WTC11 (cell line): ENCODE measurements at regions not wholly inside any gene's neighbourhood (a gene's known extent, or its start where the extent isn't known, plus 50 kb on each side); places are given as distances from the start of the nearest gene placed in this dataset.

Source experiments
- ATAC-seq: fragments of 200-7000 bp; cut with Tn5 transposase; 2 replicates; pipeline ENCODE4 v1.10.0; 2021; ENCODE audit warnings: mild to moderate bottlenecking, moderate library complexity
- CTCF ChIA-PET: fragments of 300-600 bp; sonication (Branson Sonifier 250); formaldehyde crosslinking; loops from one replicate; lab custom pipeline; 2021; ENCODE audit warnings: antibody characterized with exemption; lab: Charles Lee
- POLR2A ChIA-PET: fragments of 350-600 bp; sonication (Branson Sonifier 250); formaldehyde crosslinking; loops from one replicate; lab custom pipeline; 2021; ENCODE audit warnings: antibody characterized with exemption; lab: Charles Lee
- DNase-seq: peaks from one replicate; pipeline ENCODE4 v3.0.0; 2021; ENCODE audit warnings: low spot score
- H3K27ac Mint-ChIP-seq: 2 replicates; pipeline ENCODE4 v1.8.0; 2021; ENCODE audit warnings: mixed read lengths
- H3K27me3 Mint-ChIP-seq: 2 replicates; pipeline ENCODE4 v1.8.0; 2021; ENCODE audit warnings: low read depth, mild to moderate bottlenecking, moderate library complexity, mixed read lengths
- H3K36me3 Mint-ChIP-seq: 2 replicates; pipeline ENCODE4 v1.8.0; 2021; ENCODE audit warnings: mixed read lengths
- H3K4me1 Mint-ChIP-seq: 2 replicates; pipeline ENCODE4 v1.8.0; 2022; ENCODE audit warnings: mixed read lengths
- H3K4me3 Mint-ChIP-seq: 2 replicates; pipeline ENCODE4 v1.8.0; 2021; ENCODE audit warnings: mild to moderate bottlenecking, moderate library complexity, mixed read lengths
- H3K9me3 Mint-ChIP-seq: 2 replicates; pipeline ENCODE4 v1.8.0; 2021; ENCODE audit warnings: mixed read lengths
- CREB1 ChIP-seq: sonication (generic); formaldehyde crosslinking; IDR thresholded peaks from 2 replicates; pipeline ENCODE4 v1.8.0; 2023; ENCODE audit warnings: mild to moderate bottlenecking, missing genetic modification reagents
- CTCF ChIP-seq: fragments of 200-600 bp; IDR thresholded peaks from 2 replicates; pipeline ENCODE4 v1.8.0; 2022; ENCODE audit warnings: antibody characterized with exemption
- ETV6 ChIP-seq: sonication (generic); formaldehyde crosslinking; IDR thresholded peaks from 2 replicates; pipeline ENCODE4 v1.8.1; 2022; ENCODE audit warnings: mild to moderate bottlenecking, missing genetic modification reagents
- FOXK1 ChIP-seq: sonication (generic); formaldehyde crosslinking; IDR thresholded peaks from 2 replicates; pipeline ENCODE4 v1.8.0; 2022; ENCODE audit warnings: mild to moderate bottlenecking, moderate library complexity, missing genetic modification reagents
- GTF2I ChIP-seq: fragments of 250-450 bp; sonication (Bioruptor Pico); conservative IDR thresholded peaks from 2 replicates; pipeline ENCODE4 v1.4.0; 2021; ENCODE audit warnings: mild to moderate bottlenecking
- IRF2 ChIP-seq: sonication (generic); formaldehyde crosslinking; IDR thresholded peaks from 2 replicates; pipeline ENCODE4 v1.8.0; 2022; ENCODE audit warnings: low read depth, missing genetic modification reagents, borderline replicate concordance
- NR3C1 ChIP-seq: sonication (generic); formaldehyde crosslinking; conservative IDR thresholded peaks from 2 replicates; pipeline ENCODE4 v1.8.1; 2023; ENCODE audit warnings: low read depth, mild to moderate bottlenecking, missing genetic modification reagents
- PREB ChIP-seq: sonication (generic); formaldehyde crosslinking; IDR thresholded peaks from 2 replicates; pipeline ENCODE4 v1.8.1; 2022; ENCODE audit warnings: mild to moderate bottlenecking, missing genetic modification reagents, moderate library complexity, borderline replicate concordance
- TCF7 ChIP-seq: sonication (generic); formaldehyde crosslinking; IDR thresholded peaks from 2 replicates; pipeline ENCODE4 v1.8.0; 2022; ENCODE audit warnings: mild to moderate bottlenecking, low read depth, missing genetic modification reagents, moderate library complexity
- TEAD4 ChIP-seq: sonication (generic); formaldehyde crosslinking; IDR thresholded peaks from 2 replicates; pipeline ENCODE4 v1.8.0; 2022; ENCODE audit warnings: mild to moderate bottlenecking, missing genetic modification reagents
- ZNF219 ChIP-seq: sonication (generic); formaldehyde crosslinking; IDR thresholded peaks from 2 replicates; pipeline ENCODE4 v1.8.0; 2023; ENCODE audit warnings: missing genetic modification reagents, mild to moderate bottlenecking, borderline replicate concordance
- ZNF416 ChIP-seq: fragments of 250-450 bp; sonication (Bioruptor Pico); IDR thresholded peaks from 2 replicates; pipeline ENCODE4 v1.9.0; 2021; ENCODE audit warnings: mild to moderate bottlenecking, inconsistent platforms
- ZNF671 ChIP-seq: fragments of 250-450 bp; sonication (Bioruptor Pico); IDR thresholded peaks from 2 replicates; pipeline ENCODE4 v1.8.0; 2021; ENCODE audit warnings: mild to moderate bottlenecking
- TF ChIP-seq, protein P1 (sequence below): sonication (generic); formaldehyde crosslinking; IDR thresholded peaks from 2 replicates; pipeline ENCODE4 v1.8.0; 2022; ENCODE audit warnings: mild to moderate bottlenecking, missing genetic modification reagents
- TF ChIP-seq, protein P2 (sequence below): sonication (generic); formaldehyde crosslinking; IDR thresholded peaks from 2 replicates; pipeline ENCODE4 v1.8.0; 2023; ENCODE audit warnings: missing genetic modification reagents, mild to moderate bottlenecking, borderline replicate concordance
- TF ChIP-seq, protein P3 (sequence below): sonication (generic); formaldehyde crosslinking; IDR thresholded peaks from 2 replicates; pipeline ENCODE4 v1.8.1; 2023; ENCODE audit warnings: mild to moderate bottlenecking, missing genetic modification reagents, borderline replicate concordance

GRCh38 chr4:41365681-41366080 is 109.0 kb downstream of the UCHL1 start:
- DNase-seq, result peak; percentile 20
- Mint-ChIP-seq H3K4me1 (peaks cover 37% of the 10 kb centered on the region), H3K36me3 (no peaks in the 10 kb centered on the region), H3K27ac (no peak overlapping the region), H3K4me3 (no peak overlapping the region), H3K27me3 (peaks cover 94% of the 10 kb centered on the region), H3K9me3 (no peaks in the 10 kb centered on the region)
- POLR2A ChIA-PET, result no interaction called here
- ATAC-seq, result no peak; the same call in 1 of the 2 replicates
- CTCF ChIA-PET, result interaction anchor here (0.9 to 1.0 kb wide), 2 partner anchors 61 to 296 kb away, joined by 3 to 5 read pairs; no protein-coding TSS in a partner anchor
- TF ChIP-seq ETV6 (CRISPR knock-in tag) (no peak), PREB (CRISPR knock-in tag) (no peak), TEAD4 (no peak), ZNF416 (CRISPR knock-in tag) (no peak), TCF7 (no peak), NR3C1 (CRISPR knock-in tag) (no peak)
- TF ChIP-seq, protein P1, sequence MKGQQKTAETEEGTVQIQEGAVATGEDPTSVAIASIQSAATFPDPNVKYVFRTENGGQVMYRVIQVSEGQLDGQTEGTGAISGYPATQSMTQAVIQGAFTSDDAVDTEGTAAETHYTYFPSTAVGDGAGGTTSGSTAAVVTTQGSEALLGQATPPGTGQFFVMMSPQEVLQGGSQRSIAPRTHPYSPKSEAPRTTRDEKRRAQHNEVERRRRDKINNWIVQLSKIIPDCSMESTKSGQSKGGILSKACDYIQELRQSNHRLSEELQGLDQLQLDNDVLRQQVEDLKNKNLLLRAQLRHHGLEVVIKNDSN (CRISPR knock-in tag), result no peak

DNA sequence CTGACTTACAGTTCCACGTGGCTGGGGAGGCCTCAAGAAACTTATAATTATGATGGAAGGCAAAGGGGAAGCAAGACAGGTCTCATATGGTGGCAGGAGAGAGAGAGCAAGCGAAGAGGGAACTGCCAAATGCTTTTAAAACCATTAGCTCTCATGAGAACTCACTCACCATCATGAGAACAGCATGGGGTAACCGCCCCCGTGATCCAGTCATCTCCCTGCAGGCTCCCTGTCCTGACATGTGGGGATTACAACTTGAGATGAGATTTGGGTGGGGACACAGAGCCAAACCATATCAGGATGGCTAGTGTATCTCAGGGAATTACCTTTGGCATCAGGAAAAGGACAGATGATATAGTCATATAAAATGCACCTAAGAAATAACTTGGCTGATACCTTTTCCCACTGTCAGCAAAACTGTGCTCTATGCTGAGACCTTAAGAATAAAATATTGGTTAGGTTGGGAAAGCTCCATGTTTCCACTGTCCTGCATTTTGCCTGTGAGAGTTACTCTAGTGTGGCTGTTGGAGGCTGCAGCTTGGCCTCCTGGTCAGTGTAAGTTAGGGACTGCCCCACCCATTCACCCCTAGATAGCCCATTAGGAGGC is 110.3 kb downstream of the UCHL1 start:
- TF ChIP-seq ZNF219 (CRISPR knock-in tag) (no peak), GTF2I (no peak), IRF2 (CRISPR knock-in tag) (no peak), ZNF671 (CRISPR knock-in tag) (no peak), CTCF (no peak), CREB1 (CRISPR knock-in tag) (no peak), FOXK1 (CRISPR knock-in tag) (no peak)
- TF ChIP-seq, protein P2, sequence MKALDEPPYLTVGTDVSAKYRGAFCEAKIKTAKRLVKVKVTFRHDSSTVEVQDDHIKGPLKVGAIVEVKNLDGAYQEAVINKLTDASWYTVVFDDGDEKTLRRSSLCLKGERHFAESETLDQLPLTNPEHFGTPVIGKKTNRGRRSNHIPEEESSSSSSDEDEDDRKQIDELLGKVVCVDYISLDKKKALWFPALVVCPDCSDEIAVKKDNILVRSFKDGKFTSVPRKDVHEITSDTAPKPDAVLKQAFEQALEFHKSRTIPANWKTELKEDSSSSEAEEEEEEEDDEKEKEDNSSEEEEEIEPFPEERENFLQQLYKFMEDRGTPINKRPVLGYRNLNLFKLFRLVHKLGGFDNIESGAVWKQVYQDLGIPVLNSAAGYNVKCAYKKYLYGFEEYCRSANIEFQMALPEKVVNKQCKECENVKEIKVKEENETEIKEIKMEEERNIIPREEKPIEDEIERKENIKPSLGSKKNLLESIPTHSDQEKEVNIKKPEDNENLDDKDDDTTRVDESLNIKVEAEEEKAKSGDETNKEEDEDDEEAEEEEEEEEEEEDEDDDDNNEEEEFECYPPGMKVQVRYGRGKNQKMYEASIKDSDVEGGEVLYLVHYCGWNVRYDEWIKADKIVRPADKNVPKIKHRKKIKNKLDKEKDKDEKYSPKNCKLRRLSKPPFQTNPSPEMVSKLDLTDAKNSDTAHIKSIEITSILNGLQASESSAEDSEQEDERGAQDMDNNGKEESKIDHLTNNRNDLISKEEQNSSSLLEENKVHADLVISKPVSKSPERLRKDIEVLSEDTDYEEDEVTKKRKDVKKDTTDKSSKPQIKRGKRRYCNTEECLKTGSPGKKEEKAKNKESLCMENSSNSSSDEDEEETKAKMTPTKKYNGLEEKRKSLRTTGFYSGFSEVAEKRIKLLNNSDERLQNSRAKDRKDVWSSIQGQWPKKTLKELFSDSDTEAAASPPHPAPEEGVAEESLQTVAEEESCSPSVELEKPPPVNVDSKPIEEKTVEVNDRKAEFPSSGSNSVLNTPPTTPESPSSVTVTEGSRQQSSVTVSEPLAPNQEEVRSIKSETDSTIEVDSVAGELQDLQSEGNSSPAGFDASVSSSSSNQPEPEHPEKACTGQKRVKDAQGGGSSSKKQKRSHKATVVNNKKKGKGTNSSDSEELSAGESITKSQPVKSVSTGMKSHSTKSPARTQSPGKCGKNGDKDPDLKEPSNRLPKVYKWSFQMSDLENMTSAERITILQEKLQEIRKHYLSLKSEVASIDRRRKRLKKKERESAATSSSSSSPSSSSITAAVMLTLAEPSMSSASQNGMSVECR (CRISPR knock-in tag), result no peak
- TF ChIP-seq, protein P3, sequence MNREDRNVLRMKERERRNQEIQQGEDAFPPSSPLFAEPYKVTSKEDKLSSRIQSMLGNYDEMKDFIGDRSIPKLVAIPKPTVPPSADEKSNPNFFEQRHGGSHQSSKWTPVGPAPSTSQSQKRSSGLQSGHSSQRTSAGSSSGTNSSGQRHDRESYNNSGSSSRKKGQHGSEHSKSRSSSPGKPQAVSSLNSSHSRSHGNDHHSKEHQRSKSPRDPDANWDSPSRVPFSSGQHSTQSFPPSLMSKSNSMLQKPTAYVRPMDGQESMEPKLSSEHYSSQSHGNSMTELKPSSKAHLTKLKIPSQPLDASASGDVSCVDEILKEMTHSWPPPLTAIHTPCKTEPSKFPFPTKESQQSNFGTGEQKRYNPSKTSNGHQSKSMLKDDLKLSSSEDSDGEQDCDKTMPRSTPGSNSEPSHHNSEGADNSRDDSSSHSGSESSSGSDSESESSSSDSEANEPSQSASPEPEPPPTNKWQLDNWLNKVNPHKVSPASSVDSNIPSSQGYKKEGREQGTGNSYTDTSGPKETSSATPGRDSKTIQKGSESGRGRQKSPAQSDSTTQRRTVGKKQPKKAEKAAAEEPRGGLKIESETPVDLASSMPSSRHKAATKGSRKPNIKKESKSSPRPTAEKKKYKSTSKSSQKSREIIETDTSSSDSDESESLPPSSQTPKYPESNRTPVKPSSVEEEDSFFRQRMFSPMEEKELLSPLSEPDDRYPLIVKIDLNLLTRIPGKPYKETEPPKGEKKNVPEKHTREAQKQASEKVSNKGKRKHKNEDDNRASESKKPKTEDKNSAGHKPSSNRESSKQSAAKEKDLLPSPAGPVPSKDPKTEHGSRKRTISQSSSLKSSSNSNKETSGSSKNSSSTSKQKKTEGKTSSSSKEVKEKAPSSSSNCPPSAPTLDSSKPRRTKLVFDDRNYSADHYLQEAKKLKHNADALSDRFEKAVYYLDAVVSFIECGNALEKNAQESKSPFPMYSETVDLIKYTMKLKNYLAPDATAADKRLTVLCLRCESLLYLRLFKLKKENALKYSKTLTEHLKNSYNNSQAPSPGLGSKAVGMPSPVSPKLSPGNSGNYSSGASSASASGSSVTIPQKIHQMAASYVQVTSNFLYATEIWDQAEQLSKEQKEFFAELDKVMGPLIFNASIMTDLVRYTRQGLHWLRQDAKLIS (CRISPR knock-in tag), result no peak
- TF ChIP-seq, all 79 proteins: peak for 0
- Mint-ChIP-seq H3K4me1 (peaks cover 28% of the 10 kb centered on the region), H3K27me3 (peaks cover 86% of the 10 kb centered on the region)

More for the DNA sequence above, 110.3 kb downstream of the UCHL1 start:
- Mint-ChIP-seq H3K9me3 (no peaks in the 10 kb centered on the region), H3K27ac (no peak overlapping the region), H3K36me3 (no peaks in the 10 kb centered on the region), H3K4me3 (no peak overlapping the region)
- POLR2A ChIA-PET, result interaction anchor here (0.5 kb wide), 1 partner anchor 1438 kb away, joined by 3 read pairs; no protein-coding TSS in a partner anchor
- ATAC-seq (no peak), DNase-seq (no peak)
- CTCF ChIA-PET, result interaction anchor here (1.1 kb wide), 1 partner anchor 295 kb away, joined by 4 read pairs; no protein-coding TSS in a partner anchor
